ENCODE measurements at regions not wholly inside any gene's neighbourhood (a gene's known extent, or its start where the extent isn't known, plus 50 kb on each side); places are given as distances from the start of the nearest gene placed in this dataset.

DNA sequence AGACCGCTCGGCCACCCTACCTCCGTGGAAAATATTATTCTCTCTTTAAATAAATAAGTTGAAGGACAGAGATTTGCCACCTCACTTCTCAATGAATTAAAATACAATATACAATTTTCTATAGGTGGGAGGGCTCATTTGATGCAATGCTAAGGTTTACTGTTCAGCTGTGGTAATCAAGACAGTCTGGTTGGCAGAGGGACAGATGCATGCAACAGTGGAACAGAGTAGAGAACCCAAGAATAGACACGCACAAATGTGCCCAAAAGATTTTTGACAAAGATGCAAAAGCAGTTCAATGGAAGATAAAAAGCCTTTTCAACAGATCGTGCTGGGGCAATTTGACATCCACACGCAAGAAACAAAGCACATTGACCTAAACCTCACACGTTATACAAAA lies 145.2 kb downstream of the CEBPB start:
- TF ChIP-seq CTCF (IDR thresholded peaks at IDR 0.05) (no peak), POLR2A (IDR thresholded peaks at IDR 0.05) (no peak)

All from right lobe of liver (tissue), 4 donors.